Activated T-cell treated with anti-CD3 and anti-CD28 coated beads, Interleukin-2, amount 50 U/mL, for 24 hours (primary cell): ENCODE measurements at regions not wholly inside any gene's neighbourhood (a gene's known extent, or its start where the extent isn't known, plus 50 kb on each side); places are given as distances from the start of the nearest gene placed in this dataset.
"Not testable (repeated sequence)": the region's sequence is repeated elsewhere in the genome, so short reads cannot be mapped to it uniquely, and the experiment has no call there.

ENCODE experiments used
- DNase-seq: peaks from one replicate; pipeline ENCODE4 v3.0.0-alpha.2; 2020
- H3K27ac Mint-ChIP-seq: 2 replicates; pipeline ENCODE4 v1.8.0; 2020; ENCODE audit warnings: mild to moderate bottlenecking, mixed read lengths
- H3K27me3 Mint-ChIP-seq: 2 replicates; pipeline ENCODE4 v1.8.0; 2020; ENCODE audit warnings: mixed read lengths
- H3K36me3 Mint-ChIP-seq: 2 replicates; pipeline ENCODE4 v1.8.0; 2020; ENCODE audit warnings: low read depth, mixed read lengths
- H3K4me1 Mint-ChIP-seq: 2 replicates; pipeline ENCODE4 v1.8.0; 2020; ENCODE audit warnings: low read depth, mixed read lengths
- H3K4me3 Mint-ChIP-seq: 2 replicates; pipeline ENCODE4 v1.8.0; 2020; ENCODE audit warnings: mild to moderate bottlenecking, moderate library complexity, mixed read lengths
- H3K9me3 Mint-ChIP-seq: 2 replicates; pipeline ENCODE4 v1.8.0; 2020; ENCODE audit warnings: mixed read lengths

DNA sequence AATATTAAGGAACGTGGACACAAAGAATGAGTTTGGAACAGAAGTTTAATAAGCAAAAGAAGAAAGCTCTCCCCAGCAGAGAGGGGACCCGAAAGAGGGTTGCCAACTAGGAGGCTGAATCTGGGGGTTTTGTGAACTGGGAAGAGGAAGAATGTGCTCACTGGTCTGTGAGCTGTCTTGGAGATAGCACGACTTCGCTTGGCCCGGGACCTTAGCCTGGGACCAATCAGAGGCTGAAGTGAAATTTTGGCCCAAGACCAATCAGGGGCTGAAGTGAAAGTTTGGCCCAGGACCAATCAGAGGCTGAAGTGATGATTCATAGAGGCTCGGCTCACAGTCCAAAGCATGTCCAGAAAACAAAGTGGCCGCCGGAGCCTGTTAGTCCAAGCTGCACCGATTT lies 148.0 kb upstream of the ZNF337 start:
- H3K27me3 Mint-ChIP-seq, H3K27ac Mint-ChIP-seq, H3K36me3 Mint-ChIP-seq, H3K9me3 Mint-ChIP-seq, DNase-seq, H3K4me3 Mint-ChIP-seq, H3K4me1 Mint-ChIP-seq: not testable (repeated sequence)

DNA sequence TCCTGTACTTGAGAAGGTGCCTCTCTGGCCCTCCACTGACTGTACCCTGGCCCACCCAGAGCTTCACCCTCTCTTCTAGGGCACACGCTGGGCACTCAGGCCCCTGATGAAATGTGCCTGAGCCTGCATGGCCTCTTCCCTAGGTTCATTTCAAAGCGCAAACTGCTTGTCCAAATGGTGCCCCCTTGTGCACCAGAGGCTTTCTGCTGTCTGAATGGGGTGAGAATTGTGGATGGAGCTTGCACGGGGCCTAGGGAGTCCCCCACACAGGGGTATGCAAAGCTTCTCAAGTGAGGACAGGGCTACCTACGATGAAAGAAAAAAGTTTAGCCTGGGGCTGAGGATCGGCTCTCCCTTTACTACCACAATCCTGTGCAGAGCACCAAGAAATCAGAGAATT lies 116.9 kb upstream of the ZNF337 start:
- not testable (repeated sequence) for DNase-seq, H3K4me3 Mint-ChIP-seq, H3K27me3 Mint-ChIP-seq, H3K9me3 Mint-ChIP-seq, H3K4me1 Mint-ChIP-seq, H3K36me3 Mint-ChIP-seq, H3K27ac Mint-ChIP-seq

DNA sequence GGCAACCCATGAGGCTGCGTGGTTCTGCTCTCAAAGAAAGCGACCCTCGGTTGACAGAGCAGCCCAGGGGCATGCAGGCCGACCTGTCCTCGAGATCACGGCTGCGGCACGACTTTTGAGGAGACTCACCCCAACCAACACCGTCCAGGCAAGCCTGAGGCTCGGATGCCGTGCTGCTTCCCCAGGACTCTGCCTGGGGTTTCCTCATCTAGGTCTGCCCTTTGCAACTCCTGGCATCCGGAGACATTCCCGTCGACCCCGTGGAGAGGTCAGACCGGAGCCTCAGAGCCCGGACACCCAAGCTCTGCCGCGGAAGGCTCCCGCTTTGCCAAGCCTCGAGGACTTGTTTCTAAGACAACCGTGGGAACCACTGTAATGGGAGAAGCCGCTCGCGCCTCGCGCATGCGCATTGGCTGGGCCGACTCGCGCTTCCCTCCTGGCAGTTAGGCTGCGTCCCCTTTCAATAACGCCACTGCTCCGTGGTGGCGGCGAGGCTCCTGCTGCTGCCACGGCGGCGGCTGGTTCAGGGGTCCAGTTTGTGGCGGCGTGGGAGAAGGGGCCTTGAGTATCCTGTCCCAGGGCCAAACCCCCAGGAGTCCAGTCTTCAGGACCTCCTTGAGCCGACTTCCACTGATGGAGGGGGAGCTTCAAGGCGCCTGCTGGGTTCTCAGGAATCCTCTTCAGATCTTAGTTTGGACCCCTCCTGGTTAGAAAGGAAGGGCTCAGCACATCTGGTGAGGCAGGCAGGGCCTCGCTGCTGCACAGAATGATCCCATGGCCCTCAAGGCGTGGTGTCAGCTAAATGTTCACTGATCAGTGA lies 101.7 kb upstream of the ZNF337 start:
- not testable (repeated sequence) for H3K27me3 Mint-ChIP-seq, H3K9me3 Mint-ChIP-seq, DNase-seq, H3K4me3 Mint-ChIP-seq, H3K4me1 Mint-ChIP-seq, H3K27ac Mint-ChIP-seq, H3K36me3 Mint-ChIP-seq

DNA sequence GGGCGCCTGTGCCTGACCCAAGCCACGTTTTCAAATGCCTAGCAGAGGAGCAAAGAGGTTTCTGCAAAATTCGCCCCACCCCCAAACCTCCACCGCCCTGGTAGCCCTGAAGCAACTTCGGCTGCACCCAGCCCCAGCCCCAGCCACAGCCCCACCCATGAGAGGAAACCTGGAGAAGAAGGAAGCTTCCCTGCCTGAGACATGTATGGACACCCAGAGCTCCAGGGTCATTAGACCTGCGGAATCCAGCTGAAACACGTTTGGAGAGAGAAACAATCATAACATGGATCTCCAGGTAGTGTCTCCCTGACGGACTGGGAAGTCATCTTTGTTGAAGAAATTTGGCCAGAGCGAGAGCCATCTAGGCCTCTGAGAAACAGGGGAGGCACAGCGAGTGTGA lies 100.4 kb upstream of the ZNF337 start:
- not testable (repeated sequence) for DNase-seq, H3K27ac Mint-ChIP-seq, H3K27me3 Mint-ChIP-seq, H3K4me3 Mint-ChIP-seq, H3K9me3 Mint-ChIP-seq, H3K36me3 Mint-ChIP-seq, H3K4me1 Mint-ChIP-seq

DNA sequence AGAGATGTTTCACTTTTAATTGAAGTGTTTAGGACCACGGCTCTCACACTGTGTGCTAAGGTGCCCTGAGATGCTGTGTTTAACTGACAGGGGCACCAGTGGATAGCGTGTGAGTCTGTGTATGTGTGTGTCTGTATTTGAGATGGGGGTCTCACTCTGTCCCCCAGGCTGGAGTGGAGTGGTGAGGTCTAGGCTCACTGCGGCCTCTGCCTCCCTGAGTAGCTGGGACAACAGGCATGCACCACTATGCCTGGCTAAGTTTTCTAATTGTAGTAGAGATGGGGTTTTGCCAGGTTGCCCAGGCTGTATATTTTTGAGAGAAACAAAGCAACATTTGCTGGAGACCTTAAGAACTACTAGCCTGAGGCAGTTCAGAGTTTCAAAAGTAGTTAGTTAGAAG lies 80.6 kb upstream of the ZNF337 start:
- H3K36me3 Mint-ChIP-seq, DNase-seq, H3K27ac Mint-ChIP-seq, H3K4me1 Mint-ChIP-seq, H3K9me3 Mint-ChIP-seq, H3K4me3 Mint-ChIP-seq, H3K27me3 Mint-ChIP-seq: not testable (repeated sequence)

DNA sequence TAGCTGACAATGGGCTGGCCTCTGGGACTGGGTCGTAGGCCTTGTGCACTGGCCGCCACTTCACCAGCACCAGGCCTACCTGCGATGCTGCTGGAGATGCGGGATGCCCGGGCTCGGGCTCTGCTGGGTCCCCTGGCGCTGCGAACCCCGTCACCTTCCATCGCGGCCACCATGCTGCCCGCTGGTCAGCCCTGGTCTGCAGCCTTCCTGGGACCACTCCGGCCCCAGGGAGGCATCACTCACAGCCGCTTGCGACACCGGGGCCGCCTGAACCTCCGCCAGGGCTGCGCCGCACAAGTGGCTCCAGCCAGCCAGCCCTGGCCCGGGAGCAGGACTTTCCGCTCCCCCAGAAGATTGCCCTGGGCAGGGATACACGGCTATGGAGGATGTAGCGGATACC lies 78.1 kb upstream of the ZNF337 start:
- not testable (repeated sequence) for H3K4me3 Mint-ChIP-seq, H3K27me3 Mint-ChIP-seq, H3K4me1 Mint-ChIP-seq, DNase-seq, H3K27ac Mint-ChIP-seq, H3K9me3 Mint-ChIP-seq, H3K36me3 Mint-ChIP-seq

DNA sequence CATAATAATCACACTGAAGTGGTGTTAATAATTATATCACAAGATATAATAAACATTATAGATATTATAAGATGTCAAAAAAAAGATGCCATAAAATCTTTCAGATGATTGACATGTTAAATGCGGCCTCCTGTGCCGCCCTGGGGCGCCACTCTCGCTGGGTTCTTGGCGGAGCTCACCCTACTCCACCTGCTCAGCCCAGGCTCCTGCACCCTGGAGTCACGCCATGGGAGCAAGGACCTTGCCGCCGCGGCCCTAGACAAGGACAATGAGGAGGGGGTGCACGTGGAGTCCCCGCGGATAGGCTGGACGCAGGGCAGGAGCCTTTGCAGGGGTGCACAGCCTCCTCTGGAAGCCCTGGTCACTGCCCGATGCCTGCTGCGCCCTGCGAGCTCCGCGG lies 77.5 kb upstream of the ZNF337 start:
- not testable (repeated sequence) for H3K9me3 Mint-ChIP-seq, H3K36me3 Mint-ChIP-seq, H3K4me3 Mint-ChIP-seq, DNase-seq, H3K27me3 Mint-ChIP-seq, H3K4me1 Mint-ChIP-seq, H3K27ac Mint-ChIP-seq

DNA sequence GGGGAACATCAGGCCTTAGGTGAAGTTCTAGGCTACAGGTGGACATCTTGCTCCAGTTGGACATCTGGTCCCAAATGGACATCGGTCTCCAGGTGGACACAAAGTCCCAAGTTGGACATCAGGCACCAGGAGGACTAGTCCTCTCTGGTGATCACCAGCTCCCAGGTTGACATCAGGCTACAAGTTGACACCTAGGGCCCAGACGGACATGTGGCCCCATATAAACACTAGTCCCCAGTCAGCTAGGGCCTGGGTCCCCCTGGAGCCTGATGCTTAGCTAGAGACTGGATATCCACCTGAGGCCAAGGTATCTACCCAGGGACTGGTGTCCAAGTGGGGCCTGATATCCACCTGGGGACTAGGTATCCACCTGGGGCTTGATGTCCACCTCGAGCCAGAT lies 75.8 kb upstream of the ZNF337 start:
- DNase-seq, H3K36me3 Mint-ChIP-seq, H3K27me3 Mint-ChIP-seq, H3K9me3 Mint-ChIP-seq, H3K27ac Mint-ChIP-seq, H3K4me1 Mint-ChIP-seq, H3K4me3 Mint-ChIP-seq: not testable (repeated sequence)

DNA sequence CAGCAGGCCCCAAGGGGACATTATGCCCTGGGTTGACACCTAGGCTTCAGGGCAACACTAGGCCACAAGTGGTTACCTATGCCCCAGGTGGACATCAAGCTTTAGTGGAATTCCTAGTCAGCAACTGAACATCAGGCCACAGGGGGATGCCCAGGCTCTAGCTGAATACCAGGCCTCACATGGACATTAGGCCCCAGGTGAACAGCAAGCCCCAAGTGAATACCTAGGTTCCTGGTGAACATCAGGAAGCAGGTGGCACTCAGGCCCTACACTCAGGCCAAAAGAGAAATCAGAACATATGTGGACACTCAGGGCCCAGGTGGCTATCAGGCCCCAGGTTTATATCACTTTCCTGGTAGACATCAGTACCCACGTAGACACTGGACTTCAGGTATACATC lies 75.2 kb upstream of the ZNF337 start:
- not testable (repeated sequence) for H3K36me3 Mint-ChIP-seq, H3K4me1 Mint-ChIP-seq, DNase-seq, H3K27me3 Mint-ChIP-seq, H3K9me3 Mint-ChIP-seq, H3K27ac Mint-ChIP-seq, H3K4me3 Mint-ChIP-seq

DNA sequence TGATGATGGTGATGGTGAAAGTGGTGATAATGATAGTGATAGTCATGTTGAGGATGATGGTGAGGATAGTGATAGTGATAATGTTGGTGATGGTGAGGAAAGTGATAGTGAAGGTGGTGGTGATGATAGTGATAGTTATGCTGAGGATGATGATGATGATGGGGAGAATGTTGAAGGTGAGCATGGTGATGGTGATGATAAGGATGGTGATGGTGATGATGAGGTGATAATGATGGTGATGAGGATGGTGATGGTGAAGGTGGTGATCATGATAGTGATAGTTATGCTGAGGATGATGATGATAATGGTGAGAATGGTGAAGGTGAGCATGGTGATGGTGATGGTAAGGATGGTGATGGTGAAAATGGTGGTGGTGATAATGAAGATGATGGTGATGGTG lies 64.9 kb upstream of the ZNF337 start:
- H3K36me3 Mint-ChIP-seq = no peaks in the 10 kb centered on the region
- no peak overlapping the region for H3K4me3 Mint-ChIP-seq
- H3K9me3 Mint-ChIP-seq = no peaks in the 10 kb centered on the region
- H3K27ac Mint-ChIP-seq = no peak overlapping the region
- DNase-seq = no peak
- no peaks in the 10 kb centered on the region for H3K27me3 Mint-ChIP-seq
- H3K4me1 Mint-ChIP-seq = no peaks in the 10 kb centered on the region

DNA sequence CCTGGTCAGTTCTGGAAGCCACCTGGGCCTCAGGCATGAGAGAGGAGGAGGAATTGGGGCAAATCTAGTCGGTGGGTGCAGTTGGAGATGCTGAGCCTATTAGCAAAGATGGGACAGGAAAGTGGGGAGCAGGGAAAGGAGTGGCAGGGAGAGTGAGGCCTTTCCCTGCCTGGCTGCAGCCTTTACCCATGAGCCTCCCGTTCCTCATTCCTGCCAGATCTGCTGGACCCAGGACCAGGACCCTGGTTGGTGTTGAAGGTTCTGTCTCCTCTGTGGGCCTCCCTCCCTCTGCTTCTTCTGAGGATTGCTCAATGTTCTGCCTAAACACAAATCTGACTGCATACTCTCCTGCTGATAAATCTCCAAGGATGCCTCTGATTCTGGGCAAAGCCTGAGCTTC lies 64.4 kb upstream of the ZNF337 start:
- not testable (repeated sequence) for H3K4me3 Mint-ChIP-seq, H3K36me3 Mint-ChIP-seq, H3K4me1 Mint-ChIP-seq, H3K27me3 Mint-ChIP-seq, H3K27ac Mint-ChIP-seq, DNase-seq, H3K9me3 Mint-ChIP-seq

DNA sequence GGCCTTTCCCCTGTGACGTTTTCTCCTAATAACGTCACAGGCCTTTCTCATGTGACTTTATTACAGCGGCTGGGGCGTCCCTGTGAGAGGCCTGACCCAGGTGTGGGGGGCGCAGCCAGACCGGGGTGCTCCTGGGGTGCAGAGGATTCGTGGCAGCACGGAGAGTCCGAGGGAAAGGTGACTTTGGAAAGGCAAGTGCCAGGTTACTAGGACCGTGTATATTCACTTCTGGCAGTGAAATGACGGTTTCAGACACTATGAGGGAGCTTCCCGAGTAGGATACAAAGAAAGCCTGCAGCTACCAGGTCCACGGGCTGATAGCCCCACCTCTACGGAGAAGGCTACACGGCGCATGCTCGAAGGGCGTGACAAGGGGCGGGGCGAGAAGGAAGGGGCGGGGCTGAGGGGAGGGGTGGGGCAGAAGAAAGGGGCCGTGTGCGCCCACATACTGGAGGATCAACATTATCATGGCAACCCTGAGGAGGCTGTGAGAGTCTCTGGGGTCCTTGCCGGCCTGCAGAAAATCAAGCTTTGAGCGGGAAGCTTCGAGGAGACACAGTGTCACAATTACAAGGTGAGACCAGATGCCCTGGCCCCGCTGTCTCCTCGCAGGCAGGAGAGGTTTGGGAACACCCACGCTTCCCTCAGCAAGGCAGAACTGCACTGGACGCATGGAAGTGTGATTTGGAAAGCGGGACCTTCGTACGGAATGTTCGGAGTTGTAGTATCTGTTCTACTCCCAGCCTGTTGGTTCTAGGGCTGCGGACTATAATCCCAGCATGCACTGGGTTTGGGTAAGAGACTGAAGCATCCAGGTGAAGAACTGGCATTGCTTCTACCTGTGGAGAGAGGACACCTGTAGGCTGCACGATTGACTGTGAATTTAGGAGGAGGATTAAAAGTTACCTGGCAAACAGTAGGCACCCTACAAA lies 54.4 kb upstream of the ZNF337 start:
- H3K27me3 Mint-ChIP-seq = no peaks in the 10 kb centered on the region
- H3K27ac Mint-ChIP-seq = peak overlapping the region; percentile 74
- H3K4me3 Mint-ChIP-seq = peak overlapping the region; percentile 75
- DNase-seq = peak; percentile 64
- H3K4me1 Mint-ChIP-seq = peaks cover 25% of the 10 kb centered on the region
- H3K36me3 Mint-ChIP-seq = no peaks in the 10 kb centered on the region
- no peaks in the 10 kb centered on the region for H3K9me3 Mint-ChIP-seq

DNA sequence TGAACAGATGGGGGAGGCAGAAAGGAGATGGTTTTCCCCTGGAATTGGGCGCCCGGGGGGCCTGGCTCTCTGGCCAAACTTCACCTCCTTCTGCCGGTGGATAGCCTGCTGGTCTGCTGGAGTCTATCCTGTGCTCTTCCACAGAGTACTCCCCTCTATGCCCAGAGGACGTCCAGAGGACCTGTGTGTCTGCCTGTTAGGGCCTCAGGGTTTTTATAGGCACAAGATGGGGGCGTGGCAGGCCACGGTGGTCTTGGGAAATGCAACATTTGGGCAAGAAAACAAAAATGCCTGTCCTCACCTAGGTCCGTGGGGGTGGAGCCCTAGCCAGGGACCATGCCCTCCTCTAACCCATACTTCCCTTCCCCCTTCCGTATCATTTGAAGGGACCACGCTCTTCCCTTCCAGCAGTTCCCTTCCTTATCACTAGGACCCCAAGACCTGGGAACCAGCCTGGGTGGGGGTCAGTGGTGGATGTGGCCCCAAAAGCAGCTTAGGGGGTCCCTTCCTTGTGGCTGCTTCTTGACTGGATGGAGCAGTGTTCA lies 53.6 kb upstream of the ZNF337 start:
- Mint-ChIP-seq H3K9me3 (no peaks in the 10 kb centered on the region), H3K27ac (peak overlapping the region; percentile 74)

DNA sequence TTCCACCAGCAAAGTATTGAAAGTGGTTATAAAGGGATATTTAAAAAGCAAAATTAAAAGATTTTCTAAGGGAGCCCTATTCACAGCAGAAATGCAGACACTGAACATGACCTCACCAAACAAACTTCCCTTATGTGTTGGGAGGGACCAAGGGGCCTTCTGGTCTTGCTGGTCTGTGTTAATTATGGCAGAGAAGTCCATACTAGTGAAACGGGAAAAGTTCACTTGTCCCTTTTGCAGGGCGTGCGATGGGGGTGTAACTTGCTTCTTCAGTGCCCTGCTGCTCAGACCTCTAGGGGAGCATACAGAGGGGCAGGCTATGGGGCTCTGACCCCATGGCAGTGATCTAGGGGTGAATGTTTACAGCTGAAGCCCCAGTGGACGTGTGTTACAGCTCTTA lies 53.0 kb upstream of the ZNF337 start:
- Mint-ChIP-seq H3K36me3 (no peaks in the 10 kb centered on the region), H3K9me3 (no peaks in the 10 kb centered on the region), H3K27ac (no peak overlapping the region), H3K4me1 (peaks cover 25% of the 10 kb centered on the region), H3K4me3 (no peak overlapping the region), H3K27me3 (no peaks in the 10 kb centered on the region)
- no peak for DNase-seq

More for the DNA sequence above, 53.6 kb upstream of the ZNF337 start:
- DNase-seq = no peak
- H3K36me3 Mint-ChIP-seq = no peaks in the 10 kb centered on the region
- peaks cover 25% of the 10 kb centered on the region for H3K4me1 Mint-ChIP-seq
- H3K27me3 Mint-ChIP-seq = no peaks in the 10 kb centered on the region
- peak overlapping the region; percentile 75 for H3K4me3 Mint-ChIP-seq
